AG04450 (cell line): ENCODE measurements at regions not wholly inside any gene's neighbourhood (a gene's known extent, or its start where the extent isn't known, plus 50 kb on each side); places are given as distances from the start of the nearest gene placed in this dataset.

Experiments
- CTCF ChIA-PET: fragments of 300-600, 350-600 bp; formaldehyde crosslinking; extraction: SDS; loops from one replicate; lab custom pipeline; 2022; ENCODE audit warnings: antibody characterized with exemption, inconsistent platforms; lab: Charles Lee
- POLR2A ChIA-PET: fragments of 350-600 bp; formaldehyde crosslinking; extraction: SDS; loops from one replicate; lab custom pipeline; 2021; ENCODE audit warnings: antibody characterized with exemption, inconsistent platforms; lab: Yijun Ruan, JAX
- DNase-seq: peaks from one replicate; pipeline ENCODE4 v3.0.0-alpha.2; 2011; ENCODE audit warnings: low read depth, low spot score
- H3K27ac ChIP-seq: one replicate; pipeline ENCODE4 v1.5.1; 2012; ENCODE audit warnings: low read depth, low read length, control low read depth
- H3K27me3 ChIP-seq: one replicate; pipeline ENCODE4 v1.6.0; 2012; ENCODE audit warnings: low read length; ENCODE audit not compliant: control insufficient read depth, insufficient read depth
- H3K4me3 ChIP-seq: 2 replicates; pipeline ENCODE4 v1.5.1; 2011; ENCODE audit warnings: mild to moderate bottlenecking, low read depth, low read length, control low read depth
- H3K9me3 ChIP-seq: 2 replicates; pipeline ENCODE4 v1.5.1; 2012; ENCODE audit warnings: low read length; ENCODE audit not compliant: control insufficient read depth, insufficient read depth
- TF ChIP-seq, protein P1 (sequence below): IDR thresholded peaks from 2 replicates; pipeline ENCODE4 v1.5.1; 2011; ENCODE audit warnings: low read depth, low read length, control low read depth, inconsistent platforms

DNA sequence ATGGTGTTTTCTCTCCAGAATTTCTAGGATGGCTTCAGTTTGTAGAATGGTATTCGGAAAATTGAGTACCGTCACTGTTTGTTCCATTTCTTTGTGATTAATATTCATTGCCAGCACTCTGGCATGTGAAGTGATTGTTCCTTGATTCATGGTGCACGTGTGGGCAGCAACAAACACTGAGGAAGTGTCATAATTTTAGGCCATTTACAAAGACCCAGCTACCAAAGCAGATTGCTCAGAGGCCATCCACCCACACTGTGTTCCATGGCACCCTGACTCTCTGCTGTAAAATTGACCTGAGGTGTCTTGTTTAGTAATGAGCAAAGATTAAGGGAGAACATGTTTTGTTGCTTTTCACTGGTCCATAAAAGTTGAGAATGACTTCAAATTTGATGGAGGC, 250.9 kb upstream of the FMN2 start:
- CTCF ChIA-PET = no interaction called here
- no peak for DNase-seq
- Histone ChIP-seq H3K9me3 (no peaks in the 10 kb centered on the region; the same call in 1 of the 2 replicates), H3K27ac (no peak overlapping the region), H3K4me3 (no peak overlapping the region), H3K27me3 (no peaks in the 10 kb centered on the region)
- TF ChIP-seq, protein P1, sequence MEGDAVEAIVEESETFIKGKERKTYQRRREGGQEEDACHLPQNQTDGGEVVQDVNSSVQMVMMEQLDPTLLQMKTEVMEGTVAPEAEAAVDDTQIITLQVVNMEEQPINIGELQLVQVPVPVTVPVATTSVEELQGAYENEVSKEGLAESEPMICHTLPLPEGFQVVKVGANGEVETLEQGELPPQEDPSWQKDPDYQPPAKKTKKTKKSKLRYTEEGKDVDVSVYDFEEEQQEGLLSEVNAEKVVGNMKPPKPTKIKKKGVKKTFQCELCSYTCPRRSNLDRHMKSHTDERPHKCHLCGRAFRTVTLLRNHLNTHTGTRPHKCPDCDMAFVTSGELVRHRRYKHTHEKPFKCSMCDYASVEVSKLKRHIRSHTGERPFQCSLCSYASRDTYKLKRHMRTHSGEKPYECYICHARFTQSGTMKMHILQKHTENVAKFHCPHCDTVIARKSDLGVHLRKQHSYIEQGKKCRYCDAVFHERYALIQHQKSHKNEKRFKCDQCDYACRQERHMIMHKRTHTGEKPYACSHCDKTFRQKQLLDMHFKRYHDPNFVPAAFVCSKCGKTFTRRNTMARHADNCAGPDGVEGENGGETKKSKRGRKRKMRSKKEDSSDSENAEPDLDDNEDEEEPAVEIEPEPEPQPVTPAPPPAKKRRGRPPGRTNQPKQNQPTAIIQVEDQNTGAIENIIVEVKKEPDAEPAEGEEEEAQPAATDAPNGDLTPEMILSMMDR = no peak
- POLR2A ChIA-PET = no interaction called here

DNA sequence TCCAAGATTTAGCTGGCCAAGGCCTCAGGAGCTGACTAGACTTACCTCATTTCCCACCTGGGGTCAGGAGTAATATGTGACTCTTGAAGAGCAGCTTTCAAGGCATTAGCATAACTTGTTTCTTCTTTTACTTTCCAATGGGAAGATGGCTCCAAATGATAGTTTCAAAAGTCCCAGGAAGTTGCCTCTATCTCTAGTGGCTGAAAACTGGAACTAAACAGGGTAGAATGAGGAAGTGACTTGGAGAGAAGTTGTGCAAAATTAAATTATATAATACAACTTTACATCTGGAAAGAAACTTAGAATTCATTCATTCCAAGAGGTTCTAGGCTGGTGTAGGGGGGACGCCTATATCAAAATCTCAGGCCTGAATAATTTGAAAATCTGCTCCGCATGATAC, 250.1 kb upstream of the FMN2 start:
- H3K4me3 ChIP-seq = no peak overlapping the region
- no peak for DNase-seq
- TF ChIP-seq, protein P1 = no peak
- ChIA-PET POLR2A (no interaction called here), CTCF (no interaction called here)
- H3K27ac ChIP-seq = no peak overlapping the region
- no peaks in the 10 kb centered on the region for H3K27me3 ChIP-seq
- no peaks in the 10 kb centered on the region for H3K9me3 ChIP-seq

DNA sequence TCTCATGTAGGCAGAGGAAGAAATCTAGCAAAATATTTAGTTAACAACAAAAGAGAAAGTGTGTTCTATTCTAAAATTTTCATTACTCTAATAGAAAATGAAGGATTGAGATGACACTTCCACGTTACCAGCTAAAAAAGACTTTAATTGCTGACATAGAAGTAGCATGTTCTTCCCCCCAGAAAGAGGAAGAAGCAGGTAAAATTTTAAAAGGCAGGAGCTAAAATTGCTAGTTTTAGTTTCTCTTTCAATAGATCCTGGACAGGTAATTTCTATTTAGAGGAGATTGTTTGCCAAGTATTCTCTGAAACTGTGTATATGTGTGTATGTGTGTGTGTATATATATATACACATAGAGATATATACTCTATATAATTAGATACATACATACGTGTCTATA, 248.1 kb upstream of the FMN2 start:
- no peaks in the 10 kb centered on the region for H3K27me3 ChIP-seq
- DNase-seq = no peak
- ChIA-PET CTCF (no interaction called here), POLR2A (no interaction called here)
- TF ChIP-seq, protein P1 = no peak
- no peak overlapping the region for H3K27ac ChIP-seq
- no peaks in the 10 kb centered on the region for H3K9me3 ChIP-seq
- no peak overlapping the region for H3K4me3 ChIP-seq

DNA sequence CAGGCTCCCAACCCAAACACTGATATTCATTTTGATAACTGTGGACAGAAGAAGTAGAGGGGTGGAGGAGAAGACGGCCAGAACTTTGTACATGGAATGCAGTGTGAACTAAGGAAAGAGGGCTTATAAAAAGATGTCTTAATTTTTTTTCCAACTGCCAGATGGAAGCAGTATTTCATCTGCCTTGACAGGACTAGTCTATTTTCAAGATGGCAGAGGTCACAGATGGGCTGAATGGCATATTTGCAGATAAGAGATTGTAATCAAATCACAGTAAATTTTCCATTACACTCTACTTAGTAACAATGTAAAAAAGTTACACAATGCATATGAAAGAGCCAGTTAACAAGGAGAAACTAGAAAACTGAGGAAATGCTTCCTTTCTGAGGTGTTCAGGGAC, 246.8 kb upstream of the FMN2 start:
- no peak for DNase-seq
- ChIA-PET POLR2A (no interaction called here), CTCF (no interaction called here)
- Histone ChIP-seq H3K27ac (no peak overlapping the region), H3K27me3 (no peaks in the 10 kb centered on the region), H3K4me3 (no peak overlapping the region), H3K9me3 (no peaks in the 10 kb centered on the region)
- TF ChIP-seq, protein P1 = no peak

DNA sequence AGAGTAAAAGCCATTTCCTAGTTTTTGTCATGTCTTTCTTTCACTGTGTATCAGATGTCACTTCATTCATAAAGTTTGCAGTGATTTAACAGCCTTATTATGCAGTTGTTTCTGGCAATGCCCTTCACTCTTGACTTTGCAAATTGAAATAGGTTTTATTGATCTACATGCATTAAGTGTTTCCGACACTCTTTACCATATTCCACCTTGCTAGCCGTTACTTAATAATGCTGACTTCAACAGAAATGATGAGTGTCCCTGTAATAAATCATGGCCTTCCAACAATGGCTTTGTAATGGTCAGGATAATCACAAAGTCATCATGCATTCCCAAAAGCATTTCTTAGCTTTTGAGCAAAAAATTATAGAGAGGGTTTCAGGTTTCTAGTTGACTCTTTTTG, 236.8 kb upstream of the FMN2 start:
- ChIA-PET CTCF (no interaction called here), POLR2A (no interaction called here)
- Histone ChIP-seq H3K27me3 (no peaks in the 10 kb centered on the region), H3K4me3 (no peak overlapping the region), H3K27ac (no peak overlapping the region), H3K9me3 (no peaks in the 10 kb centered on the region)
- no peak for DNase-seq
- TF ChIP-seq, protein P1 = no peak
